ENCODE measurements at regions not wholly inside any gene's neighbourhood (a gene's known extent, or its start where the extent isn't known, plus 50 kb on each side); places are given as distances from the start of the nearest gene placed in this dataset.
A peak's percentile ranks its signal among the peaks of the same experiment; 100 is the strongest.
"Not testable (repeated sequence)": the region's sequence is repeated elsewhere in the genome, so short reads cannot be mapped to it uniquely, and the experiment has no call there.

DNA sequence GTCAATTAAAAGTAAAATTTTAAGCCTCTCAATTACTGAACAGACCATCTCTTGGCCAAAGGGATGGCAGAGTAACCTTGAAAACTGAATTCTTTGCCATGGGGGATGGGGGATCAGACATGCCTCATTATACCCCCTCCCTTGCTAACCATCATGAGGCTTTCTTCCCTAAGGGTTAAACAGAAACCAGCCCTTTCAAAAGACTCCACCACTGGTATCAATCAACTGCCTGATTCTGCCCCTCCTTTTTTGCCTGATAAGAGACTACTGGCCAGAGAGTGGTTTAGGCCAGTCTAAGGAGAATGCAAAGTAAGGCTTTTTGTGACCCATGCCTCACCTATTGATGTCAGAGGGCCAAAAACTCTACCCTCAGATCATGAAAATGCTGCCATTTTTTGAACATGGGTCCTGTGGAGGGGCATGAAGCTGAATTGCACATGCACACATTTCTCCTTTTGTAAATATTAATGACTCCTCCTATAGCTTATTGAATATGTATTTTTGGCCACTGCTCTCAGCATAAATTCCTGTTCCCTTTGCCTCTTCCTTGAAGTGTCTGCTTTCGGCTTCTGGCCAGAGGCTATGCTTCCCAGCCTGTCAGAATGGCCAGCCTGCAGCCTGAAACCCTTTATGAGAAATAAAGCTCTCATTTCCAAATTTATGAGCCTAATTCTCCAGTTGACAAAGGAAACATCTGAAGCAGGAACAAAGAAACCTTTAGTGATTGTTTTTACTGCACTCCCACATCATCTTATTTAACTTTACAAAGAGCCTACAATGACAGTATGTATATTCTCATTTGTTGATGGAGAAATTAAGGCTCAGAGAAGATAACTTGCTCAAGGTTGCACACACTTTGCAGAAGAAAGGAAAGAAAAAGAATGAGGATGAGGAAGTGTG, 270.7 kb upstream of the CELF4 start:
- DNase-seq (ENCODE audit: low spot score) = no peak

GRCh38 chr18:37832010-37832695, 266.6 kb upstream of the CELF4 start:
- DNase-seq (ENCODE audit: low spot score) = not testable (repeated sequence)

GRCh38 chr18:37812961-37813360, 247.4 kb upstream of the CELF4 start:
- DNase-seq (ENCODE audit: low spot score) = no peak

- no peak for DNase-seq (ENCODE audit: low spot score)
These were observed 240.3 kb upstream of the CELF4 start for GRCh38 chr18:37805773-37806404.

- DNase-seq (ENCODE audit: low spot score) = no peak
These were observed 231.3 kb upstream of the CELF4 start for GRCh38 chr18:37796823-37797349.

GRCh38 chr18:37787452-37787851, 221.9 kb upstream of the CELF4 start:
- no peak for DNase-seq (ENCODE audit: low spot score)

GRCh38 chr18:37783771-37784170, 218.2 kb upstream of the CELF4 start:
- no peak for DNase-seq (ENCODE audit: low spot score)

DNA sequence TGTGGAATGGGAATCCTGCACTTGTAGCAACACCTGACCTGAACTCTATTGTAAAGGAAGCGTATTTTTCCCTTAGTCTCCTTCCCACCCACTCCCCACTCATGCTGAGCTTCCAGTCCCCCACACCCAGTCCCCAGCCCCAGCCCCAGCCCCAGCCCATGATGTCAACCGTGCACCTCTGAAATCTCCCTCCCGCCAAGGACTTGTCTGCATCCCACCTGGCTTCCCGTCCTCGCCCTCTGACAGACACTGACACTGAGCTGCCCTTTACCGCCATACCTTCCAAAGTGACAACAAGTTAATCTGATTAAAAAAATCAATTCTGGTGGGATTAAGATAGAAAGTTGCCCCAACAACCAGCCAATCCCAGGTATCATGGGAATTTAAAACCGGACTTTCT, 213.6 kb upstream of the CELF4 start:
- DNase-seq (ENCODE audit: low spot score) = no peak

DNA sequence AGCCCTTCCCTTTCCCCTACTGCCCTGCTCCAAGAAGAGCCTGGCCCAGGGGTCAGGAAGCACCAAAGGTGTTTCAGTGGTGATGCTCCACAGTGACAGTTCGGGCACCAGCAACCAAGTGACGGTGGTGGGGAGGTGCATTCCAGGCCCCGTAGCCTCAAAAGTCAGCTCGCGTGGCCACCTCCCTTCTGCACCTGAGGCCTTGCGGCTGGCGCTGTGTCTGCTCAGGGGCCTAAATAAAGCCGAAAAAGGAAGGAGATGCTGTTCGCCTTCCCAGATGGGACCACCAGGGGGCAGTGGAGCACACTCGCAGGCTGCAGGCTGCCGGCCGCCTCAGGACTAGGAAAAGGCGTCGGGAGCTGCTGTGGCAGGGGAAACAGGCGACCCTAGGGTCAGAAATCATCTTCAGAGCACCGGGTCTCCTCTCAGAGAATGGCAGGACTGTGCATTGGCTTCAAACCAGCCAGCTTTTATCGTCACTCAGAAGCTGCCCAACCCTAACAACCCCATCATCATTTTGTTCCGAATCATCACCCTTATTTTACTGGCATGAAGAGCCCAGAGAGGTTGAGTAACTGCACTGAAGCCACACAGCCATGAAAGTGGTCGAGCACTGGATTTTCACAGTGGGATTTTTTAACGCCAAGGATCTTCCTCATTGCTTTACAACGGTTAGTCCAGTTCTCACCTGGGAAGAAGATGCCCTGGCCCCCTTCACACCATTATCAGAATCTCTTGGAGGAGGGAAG, 213.0 kb upstream of the CELF4 start:
- peak; percentile 35 for DNase-seq (ENCODE audit: low spot score)

DNA sequence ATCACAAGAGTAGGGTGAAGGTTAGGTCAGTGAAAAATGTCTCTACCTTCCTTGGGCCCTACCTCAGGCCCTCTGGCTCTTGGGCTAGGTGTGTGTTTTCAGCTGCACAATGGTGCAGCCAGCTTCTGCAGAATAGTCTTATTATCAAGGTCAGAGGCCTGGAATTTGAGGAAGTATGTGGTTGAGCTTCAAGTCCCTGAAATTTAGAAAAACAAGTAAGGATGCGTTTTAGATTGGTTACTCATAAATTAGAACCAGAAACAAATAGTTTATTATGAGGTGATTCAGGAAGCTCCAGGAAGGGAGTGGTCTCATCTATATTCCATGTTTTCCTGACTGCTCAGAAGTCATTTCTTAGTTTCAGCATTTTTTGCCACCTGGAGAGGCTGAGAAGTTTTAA, 204.2 kb upstream of the CELF4 start:
- DNase-seq (ENCODE audit: low spot score) = no peak

DNA sequence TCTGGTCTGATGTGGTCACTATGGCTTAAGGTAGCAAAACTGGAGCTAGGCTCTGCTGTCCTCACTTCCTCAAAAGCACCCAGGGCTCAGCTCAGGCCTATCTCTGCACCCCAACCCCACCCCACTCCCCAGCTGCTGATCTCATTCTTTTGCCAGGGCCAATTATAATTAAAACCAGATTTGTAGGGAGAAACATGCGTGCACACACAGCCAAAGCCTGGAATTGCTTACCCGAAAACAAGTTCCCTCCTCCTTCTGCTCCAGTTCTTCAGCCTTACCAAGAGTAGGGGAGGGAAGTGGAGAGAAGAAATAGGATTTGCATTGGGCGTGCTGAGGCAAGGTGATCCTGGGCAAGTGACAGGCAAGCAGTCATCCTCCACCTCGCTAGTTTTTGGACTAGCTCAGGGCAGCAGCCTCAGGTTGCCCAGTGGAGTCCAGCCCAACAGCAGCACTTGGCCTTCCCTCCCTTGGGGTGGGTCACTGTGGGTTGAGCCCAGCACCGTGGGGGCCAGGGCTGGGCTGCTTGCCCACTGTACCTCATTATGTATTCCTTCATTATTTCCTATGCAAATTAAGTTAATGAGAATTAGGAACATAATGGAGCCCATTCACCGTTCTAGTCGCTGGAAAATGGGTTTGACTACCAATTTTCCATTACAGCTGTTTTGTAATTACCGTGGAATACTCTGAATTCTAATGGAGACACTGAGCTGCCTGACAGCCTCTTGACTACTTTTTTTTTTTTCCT, 199.1 kb upstream of the CELF4 start:
- no peak for DNase-seq (ENCODE audit: low spot score)

DNA sequence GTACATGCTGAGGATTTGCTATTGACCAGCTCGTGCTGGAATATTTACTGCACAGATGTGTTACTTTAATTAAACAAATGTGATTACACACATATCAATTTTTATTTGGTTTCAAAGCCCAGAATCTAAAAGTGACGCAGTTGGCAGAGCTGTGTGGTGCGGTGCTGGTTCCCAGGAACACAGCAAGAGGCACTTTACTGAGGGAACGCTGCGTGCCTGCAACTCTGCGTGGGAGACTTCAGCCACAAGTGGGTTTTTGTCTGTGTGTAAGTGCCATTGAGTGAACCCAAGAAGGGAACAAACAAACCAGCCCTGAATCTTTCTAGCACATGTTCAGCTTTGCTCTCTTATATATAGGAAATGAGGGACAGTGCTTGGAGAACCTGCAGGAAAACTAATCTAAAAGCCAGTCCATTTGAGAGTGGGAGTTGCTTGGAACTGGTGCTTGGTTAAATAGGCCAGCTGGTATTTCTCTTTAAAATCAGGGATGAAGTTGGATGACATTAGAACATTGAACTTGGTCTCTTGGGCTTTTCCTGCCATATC, 196.6 kb upstream of the CELF4 start:
- no peak for DNase-seq (ENCODE audit: low spot score)

DNA sequence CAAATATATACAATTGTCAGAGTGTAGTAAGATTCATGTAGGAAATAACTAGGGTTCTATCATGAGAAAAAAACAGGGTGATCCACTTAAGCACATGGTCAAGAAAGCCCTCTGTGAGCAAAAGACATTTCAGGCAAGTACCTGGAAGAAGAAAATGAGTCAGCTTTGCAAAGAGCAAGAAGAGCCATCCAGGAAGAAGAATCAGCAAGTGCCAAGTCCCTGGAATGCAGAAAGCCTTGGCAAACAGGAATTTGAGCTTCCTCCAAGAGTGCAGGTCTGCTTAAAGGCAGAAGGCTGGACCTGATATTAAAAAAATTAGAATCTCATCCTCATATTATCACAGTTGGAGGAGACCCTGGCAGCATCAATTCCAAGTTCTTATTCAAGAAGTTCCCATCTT, 188.5 kb upstream of the CELF4 start:
- DNase-seq (ENCODE audit: low spot score) = no peak

GRCh38 chr18:37742436-37742835, 176.8 kb upstream of the CELF4 start:
- no peak for DNase-seq (ENCODE audit: low spot score)

DNA sequence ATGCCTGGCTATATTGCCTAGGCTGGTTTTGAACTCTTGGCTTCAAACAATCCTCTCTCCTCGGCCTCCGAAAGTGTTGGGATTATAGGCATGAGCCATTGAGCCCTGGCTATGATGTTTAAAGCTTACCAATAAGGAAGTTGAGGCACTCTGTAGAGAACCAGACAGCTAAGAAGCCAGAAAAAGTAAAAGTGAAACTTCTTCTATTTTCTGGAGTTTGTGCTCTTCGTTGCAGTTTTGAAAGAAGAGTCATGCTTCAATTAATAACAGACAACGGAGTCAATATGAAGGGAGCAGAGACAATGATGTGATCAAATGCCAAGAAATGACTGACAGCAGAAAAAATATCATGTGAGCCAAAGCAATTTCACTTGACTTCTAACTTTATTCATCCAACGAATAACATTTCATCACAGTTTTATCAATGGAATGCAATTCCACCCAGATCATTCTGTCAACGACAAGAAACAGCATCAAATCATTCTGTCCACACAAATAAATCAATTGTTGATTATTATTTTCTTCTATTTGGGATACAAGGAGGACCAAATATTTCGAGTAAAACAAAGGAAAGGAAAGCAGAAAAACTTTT, 175.5 kb upstream of the CELF4 start:
- no peak for DNase-seq (ENCODE audit: low spot score)

- DNase-seq (ENCODE audit: low spot score) = no peak
These were observed 168.8 kb upstream of the CELF4 start for GRCh38 chr18:37734406-37734805.

DNA sequence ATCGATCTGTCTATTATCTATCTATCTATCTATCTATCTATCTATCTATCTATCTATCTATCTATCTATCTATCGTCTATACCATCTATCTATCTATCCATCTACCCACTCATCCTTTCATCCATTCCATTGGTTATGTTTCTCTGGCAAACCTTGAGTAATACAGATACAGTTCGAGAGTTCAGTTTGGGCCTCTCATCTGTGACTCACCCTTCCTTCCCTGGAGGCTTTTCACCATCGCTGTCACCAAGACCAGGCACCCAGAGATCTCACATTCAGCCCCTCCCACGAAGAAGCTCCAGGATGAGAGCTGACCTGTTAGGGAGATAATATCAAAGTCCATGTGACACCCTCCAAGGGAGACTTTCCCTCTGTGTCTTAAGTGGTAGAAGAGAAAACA, 164.1 kb upstream of the CELF4 start:
- DNase-seq (ENCODE audit: low spot score) = no peak

GRCh38 chr18:37724206-37724605, 158.6 kb upstream of the CELF4 start:
- DNase-seq (ENCODE audit: low spot score) = no peak

DNA sequence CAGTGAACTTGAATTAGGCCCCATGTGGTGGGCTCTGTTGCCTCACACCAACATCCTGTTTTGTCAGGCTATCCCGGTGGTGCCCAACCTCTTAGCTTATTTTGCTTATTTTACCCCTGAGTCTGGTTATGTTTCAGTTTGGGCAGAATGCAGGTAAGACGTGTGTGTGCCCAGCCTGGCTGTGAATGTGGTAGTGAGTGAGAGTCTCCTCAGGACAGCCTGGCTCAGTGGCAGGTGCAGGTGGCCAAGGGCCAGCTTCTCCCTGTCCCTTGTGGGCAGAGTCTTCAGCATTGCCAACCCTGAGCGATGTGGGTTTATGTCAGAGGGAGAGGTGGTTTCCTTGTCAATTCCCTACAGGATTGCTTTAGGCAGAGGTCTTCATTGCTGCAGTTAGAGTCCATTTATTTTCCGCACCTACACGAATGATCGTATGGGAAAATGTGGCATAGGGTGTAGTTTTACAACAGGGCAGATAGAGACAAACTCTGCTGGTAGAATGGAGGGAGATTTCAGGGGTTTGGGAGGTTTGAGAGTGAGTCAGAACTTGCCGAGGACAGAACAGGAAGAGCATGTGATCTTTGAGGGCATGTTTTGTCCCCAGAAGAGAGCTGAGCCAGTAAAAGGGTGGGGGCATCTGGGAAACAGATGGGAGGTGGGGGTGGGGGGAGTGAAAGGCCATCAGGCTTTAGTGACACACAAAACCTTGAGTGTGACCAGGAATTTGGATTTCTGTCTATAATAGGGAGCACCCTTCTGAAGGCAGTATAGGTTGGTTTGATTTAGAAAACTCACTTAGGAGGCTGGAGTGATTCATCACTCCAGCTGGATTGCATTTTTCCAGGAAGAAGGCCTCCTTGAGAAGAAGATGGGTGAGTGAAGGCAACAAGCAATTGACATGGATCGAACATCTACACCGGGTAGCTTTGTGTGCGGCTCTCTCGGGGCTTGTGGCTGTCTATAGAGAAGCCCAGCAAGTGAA, 156.2 kb upstream of the CELF4 start:
- DNase-seq (ENCODE audit: low spot score) = no peak
